WI38 (cell line): ENCODE measurements at regions not wholly inside any gene's neighbourhood (a gene's known extent, or its start where the extent isn't known, plus 50 kb on each side); places are given as distances from the start of the nearest gene placed in this dataset.
"Not testable (repeated sequence)": the region's sequence is repeated elsewhere in the genome, so short reads cannot be mapped to it uniquely, and the experiment has no call there.

Experiments
- H3K4me3 ChIP-seq: 2 replicates; pipeline ENCODE4 v1.5.1; 2011; ENCODE audit warnings: low read depth, mild to moderate bottlenecking, control low read depth, low read length
- TF ChIP-seq, protein P1 (sequence below): IDR thresholded peaks from 2 replicates; pipeline ENCODE4 v1.5.1; 2012; ENCODE audit warnings: low read depth, mild to moderate bottlenecking, control low read depth, low read length

DNA sequence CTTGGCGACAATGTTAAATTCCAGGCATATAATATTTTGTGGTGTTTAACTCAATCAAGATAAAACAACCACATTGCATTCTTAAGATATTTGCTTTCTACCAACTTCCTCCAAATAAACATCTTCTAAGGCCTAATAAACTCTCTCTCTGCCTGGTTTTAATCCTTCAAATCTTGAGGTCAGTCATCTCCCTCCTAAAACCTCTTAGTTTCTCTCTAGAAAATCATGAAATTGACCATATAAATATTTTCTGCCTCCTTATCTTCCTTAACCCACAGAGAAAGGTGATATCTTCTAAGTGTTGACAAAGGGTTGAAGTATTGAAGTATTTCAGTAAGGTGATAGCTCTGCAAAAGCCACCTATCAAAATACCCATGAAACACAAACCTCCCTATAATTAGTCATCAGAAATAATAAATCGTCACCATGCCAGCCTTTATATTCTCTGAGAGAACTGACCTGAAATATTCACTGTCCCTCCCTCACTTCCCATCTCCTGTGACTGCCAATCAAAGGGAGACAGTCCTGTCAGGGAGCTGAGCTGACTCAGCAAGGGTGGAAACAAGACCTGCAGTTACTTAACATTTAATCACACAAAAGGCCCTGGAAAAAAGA is 1261.1 kb downstream of the ROBO1 start:
- TF ChIP-seq, protein P1, sequence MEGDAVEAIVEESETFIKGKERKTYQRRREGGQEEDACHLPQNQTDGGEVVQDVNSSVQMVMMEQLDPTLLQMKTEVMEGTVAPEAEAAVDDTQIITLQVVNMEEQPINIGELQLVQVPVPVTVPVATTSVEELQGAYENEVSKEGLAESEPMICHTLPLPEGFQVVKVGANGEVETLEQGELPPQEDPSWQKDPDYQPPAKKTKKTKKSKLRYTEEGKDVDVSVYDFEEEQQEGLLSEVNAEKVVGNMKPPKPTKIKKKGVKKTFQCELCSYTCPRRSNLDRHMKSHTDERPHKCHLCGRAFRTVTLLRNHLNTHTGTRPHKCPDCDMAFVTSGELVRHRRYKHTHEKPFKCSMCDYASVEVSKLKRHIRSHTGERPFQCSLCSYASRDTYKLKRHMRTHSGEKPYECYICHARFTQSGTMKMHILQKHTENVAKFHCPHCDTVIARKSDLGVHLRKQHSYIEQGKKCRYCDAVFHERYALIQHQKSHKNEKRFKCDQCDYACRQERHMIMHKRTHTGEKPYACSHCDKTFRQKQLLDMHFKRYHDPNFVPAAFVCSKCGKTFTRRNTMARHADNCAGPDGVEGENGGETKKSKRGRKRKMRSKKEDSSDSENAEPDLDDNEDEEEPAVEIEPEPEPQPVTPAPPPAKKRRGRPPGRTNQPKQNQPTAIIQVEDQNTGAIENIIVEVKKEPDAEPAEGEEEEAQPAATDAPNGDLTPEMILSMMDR: no peak
- no peak overlapping the region for H3K4me3 ChIP-seq

DNA sequence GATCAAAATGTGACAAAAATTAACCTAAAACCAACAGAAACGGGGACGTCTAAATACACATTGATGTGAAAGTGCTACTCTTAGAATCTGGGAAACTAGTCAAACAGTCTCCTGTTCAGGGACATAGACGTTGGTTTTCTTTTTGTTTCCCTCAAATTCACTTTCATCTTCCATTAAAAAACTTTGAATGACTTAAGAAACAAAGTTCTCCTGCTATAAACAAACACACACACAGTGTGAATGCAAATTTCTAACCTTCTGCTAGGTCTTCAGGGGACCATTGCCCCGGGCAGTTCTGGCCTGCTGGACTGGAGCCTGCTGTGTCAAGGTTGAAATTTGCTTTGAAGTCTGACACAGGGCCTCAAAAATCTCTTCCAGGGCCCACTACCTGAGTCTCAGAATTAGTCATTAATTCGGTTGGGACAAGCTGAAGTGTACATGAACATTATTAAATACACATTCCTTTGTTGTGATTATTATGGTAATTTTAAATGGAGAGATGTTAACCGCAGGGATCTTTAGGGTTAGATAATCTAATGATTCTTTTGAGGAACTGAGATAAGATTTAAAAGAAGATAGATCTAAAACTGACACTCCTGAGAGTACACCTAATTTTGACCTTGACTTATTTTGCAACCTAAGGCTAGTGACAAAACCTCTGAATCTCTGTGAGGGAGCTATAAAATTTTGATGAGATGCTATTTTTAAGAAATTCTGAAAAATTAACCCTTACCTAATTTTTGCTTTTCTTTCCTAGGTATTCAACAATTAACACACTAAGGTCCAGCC is 1260.4 kb downstream of the ROBO1 start:
- H3K4me3 ChIP-seq: no peak overlapping the region
- TF ChIP-seq, protein P1: no peak

DNA sequence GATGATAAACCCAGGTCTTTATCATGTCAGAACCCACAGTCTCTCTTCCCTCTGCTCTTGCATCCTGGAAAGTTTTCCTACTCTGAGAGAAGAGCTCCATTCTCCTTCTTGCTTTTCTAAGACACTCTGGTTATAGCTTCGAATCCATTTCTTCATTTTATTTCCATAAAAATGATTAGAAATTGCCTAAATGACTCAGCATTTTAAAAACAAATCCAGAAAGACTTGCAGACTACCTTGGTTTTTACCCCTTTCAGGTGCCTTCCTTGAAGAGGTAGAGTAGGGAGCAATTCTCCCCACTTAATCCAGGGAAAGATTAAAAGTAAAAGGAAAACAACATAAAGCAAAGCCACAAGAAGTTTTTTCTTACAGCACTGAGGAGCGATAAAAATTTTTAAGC is 1256.0 kb downstream of the ROBO1 start:
- TF ChIP-seq, protein P1: no peak
- no peak overlapping the region for H3K4me3 ChIP-seq

DNA sequence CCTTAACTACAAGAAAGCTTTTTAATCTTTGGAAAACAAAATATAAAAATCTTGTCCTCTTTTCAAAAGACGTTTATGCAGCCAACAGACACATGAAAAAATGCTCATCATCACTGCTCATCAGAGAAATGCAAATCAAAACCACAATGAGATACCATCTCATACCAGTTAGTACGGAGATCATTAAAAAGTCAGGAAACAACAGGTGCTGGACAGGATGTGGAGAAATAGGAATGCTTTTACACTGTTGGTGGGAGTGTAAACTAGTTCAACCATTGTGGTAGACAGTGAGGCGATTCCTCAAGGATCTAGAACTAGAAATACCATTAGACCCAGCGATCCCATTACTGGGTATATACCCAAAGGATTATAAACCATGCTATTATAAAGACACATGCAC is 1255.0 kb downstream of the ROBO1 start:
- H3K4me3 ChIP-seq: not testable (repeated sequence)

DNA sequence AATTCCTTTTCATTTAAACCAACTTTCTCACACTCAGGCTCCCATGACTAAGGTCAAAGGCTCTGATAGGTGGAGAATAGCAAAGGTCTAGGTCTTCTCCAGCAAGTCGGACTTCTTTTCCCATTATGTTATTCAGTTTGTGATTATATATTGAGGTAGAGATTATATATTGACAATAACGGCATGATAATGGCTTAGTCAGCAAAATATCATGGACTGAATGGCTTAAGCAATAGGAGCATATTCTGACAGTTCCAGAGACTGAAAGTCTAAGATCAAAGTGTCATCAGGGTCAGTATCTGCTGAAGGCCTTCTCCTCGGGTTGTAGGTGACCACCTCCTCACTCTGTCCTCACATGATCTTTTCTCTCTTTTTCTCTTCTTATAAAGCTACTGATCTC is 1251.4 kb downstream of the ROBO1 start:
- no peak overlapping the region for H3K4me3 ChIP-seq
- TF ChIP-seq, protein P1: no peak

DNA sequence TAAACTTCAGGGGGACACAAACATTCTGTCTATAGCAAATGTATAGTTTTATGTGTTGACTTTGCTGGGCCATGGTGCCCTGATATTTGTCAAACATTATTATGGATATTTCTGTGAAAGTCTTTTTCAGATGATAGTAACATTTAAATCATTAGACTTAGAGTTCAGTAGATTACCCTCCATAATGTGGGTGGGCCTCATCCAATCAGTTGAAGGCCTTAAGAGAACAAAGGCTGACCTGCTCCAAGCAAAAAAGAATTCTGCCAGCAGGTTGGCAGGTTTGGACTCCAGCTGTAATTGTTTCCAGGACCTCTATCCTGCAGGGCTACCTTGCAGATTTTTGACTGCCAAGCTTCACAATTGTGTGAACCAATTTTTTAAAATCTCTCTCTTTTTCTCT is 1250.9 kb downstream of the ROBO1 start:
- no peak overlapping the region for H3K4me3 ChIP-seq
- TF ChIP-seq, protein P1: no peak

DNA sequence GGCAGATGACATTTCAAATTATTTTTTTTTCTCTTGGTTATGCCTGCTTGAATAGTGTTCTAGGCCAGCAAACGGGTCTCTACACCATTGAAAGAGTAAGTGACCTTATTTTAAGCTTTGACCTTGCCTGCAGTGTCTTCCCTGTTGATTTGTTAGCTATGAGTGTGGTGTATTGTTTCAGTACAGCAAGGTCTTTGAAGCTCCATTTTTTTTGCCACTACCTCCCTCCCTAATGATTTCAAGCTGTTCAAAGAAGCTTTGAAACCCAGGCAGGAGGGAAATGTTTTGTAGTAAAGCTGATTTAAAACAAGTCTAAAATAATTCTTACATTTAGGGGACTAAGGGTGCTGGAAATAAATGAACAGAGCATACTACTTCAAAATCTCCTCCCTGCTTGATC is 1249.8 kb downstream of the ROBO1 start:
- TF ChIP-seq, protein P1: no peak
- H3K4me3 ChIP-seq: no peak overlapping the region

DNA sequence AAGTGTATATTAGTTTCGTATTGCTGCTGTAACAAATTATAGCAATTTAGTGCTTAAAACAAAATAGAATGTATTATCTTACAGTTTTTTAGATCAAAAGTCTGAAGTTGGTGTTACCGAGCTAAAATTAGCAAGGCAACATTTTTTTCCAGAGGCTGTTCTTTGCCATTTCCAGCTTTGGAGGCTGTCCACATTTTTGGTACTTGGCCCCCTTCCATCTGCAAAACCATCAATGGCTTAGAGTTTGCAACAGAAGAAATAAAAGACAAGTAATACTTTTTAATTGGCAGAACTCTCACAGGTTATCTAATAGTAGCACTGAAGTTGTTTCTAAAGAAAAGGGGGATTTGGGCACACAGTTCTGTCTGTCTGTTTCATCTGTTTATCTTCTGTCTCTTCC is 1248.5 kb downstream of the ROBO1 start:
- no peak overlapping the region for H3K4me3 ChIP-seq
- TF ChIP-seq, protein P1: no peak
